ENCODE measurements at regions not wholly inside any gene's neighbourhood (a gene's known extent, or its start where the extent isn't known, plus 50 kb on each side); places are given as distances from the start of the nearest gene placed in this dataset.

DNA sequence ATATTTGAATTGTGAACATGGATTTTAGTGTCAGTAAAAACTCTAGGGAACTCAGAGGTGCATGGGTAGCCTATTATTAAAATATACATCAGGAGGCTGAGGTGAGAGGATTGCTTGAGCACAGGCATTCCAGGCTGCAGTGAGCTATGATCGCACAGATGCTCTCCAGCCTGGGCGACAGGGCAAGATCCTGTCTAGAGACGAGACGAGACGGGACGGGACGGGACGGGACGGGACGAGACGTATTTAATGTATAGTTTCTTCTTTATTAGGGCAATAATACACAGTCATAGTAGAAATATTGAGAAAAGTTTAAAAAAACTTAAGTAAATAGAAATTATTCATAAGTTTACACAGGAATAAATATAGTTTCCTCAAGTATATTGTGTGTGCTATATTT is 89.3 kb downstream of the DIPK2A start:
- 98% methylated on average over 11 of the region's 11 CpGs for WGBS
- no peak for DNase-seq (ENCODE audit: low spot score)
- no peaks in the 10 kb centered on the region for H3K27me3 ChIP-seq (ENCODE audit: control insufficient read depth in 4 of 4, insufficient read depth in 4 of 4, low read length in 3 of 4)

More for the DNA sequence above, 89.3 kb downstream of the DIPK2A start:
- Histone ChIP-seq H3K9me3 (ENCODE audit: control insufficient read depth in 4 of 4, low read length in 3 of 4) (no peaks in the 10 kb centered on the region), H3K27ac (ENCODE audit: low read depth in 1 of 2, low read length in 2 of 2) (no peak overlapping the region), H3K9ac (ENCODE audit: low read depth in 1 of 2, low read length in 2 of 2) (no peak overlapping the region), H3K4me1 (ENCODE audit: control insufficient read depth in 4 of 4, insufficient read depth in 4 of 4, low read length in 3 of 4) (peaks cover 0 to 3% (median 0%) of the 10 kb centered on the region in 4 donors), H3K4me3 (ENCODE audit: low read depth in 1 of 3, low read length in 3 of 3) (no peak overlapping the region), H3K36me3 (ENCODE audit: control insufficient read depth in 4 of 4, insufficient read depth in 3 of 4, low read depth in 1 of 4, low read length in 3 of 4) (no peaks in the 10 kb centered on the region)
- TF ChIP-seq, protein P1, sequence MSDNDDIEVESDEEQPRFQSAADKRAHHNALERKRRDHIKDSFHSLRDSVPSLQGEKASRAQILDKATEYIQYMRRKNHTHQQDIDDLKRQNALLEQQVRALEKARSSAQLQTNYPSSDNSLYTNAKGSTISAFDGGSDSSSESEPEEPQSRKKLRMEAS (IDR thresholded peaks at IDR 0.05): no peak
- TF ChIP-seq RXRA (IDR thresholded peaks at IDR 0.05) (no peak), HNF4A (conservative IDR thresholded peaks at IDR 0.05) (no peak), FOXA1 (IDR thresholded peaks at IDR 0.05) (no peak), YY1 (IDR thresholded peaks at IDR 0.05) (no peak), HNF4G (IDR thresholded peaks at IDR 0.05) (no peak), RAD21 (IDR thresholded peaks at IDR 0.05) (no peak), NR2F2 (IDR thresholded peaks at IDR 0.05) (no peak), TAF1 (conservative IDR thresholded peaks at IDR 0.05) (no peak), CTCF (IDR thresholded peaks at IDR 0.05; ENCODE audit: low read depth, low read length, missing input control) (no peak), EGR1 (IDR thresholded peaks at IDR 0.05; ENCODE audit: low read depth in 2 of 2) (no peak), JUND (IDR thresholded peaks at IDR 0.05) (no peak), GABPA (IDR thresholded peaks at IDR 0.05 in 1 of 2, conservative IDR thresholded peaks at IDR 0.05 in 1 of 2) (no peak)
- TF ChIP-seq, protein P2, sequence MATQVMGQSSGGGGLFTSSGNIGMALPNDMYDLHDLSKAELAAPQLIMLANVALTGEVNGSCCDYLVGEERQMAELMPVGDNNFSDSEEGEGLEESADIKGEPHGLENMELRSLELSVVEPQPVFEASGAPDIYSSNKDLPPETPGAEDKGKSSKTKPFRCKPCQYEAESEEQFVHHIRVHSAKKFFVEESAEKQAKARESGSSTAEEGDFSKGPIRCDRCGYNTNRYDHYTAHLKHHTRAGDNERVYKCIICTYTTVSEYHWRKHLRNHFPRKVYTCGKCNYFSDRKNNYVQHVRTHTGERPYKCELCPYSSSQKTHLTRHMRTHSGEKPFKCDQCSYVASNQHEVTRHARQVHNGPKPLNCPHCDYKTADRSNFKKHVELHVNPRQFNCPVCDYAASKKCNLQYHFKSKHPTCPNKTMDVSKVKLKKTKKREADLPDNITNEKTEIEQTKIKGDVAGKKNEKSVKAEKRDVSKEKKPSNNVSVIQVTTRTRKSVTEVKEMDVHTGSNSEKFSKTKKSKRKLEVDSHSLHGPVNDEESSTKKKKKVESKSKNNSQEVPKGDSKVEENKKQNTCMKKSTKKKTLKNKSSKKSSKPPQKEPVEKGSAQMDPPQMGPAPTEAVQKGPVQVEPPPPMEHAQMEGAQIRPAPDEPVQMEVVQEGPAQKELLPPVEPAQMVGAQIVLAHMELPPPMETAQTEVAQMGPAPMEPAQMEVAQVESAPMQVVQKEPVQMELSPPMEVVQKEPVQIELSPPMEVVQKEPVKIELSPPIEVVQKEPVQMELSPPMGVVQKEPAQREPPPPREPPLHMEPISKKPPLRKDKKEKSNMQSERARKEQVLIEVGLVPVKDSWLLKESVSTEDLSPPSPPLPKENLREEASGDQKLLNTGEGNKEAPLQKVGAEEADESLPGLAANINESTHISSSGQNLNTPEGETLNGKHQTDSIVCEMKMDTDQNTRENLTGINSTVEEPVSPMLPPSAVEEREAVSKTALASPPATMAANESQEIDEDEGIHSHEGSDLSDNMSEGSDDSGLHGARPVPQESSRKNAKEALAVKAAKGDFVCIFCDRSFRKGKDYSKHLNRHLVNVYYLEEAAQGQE (IDR thresholded peaks at IDR 0.05): no peak
- TF ChIP-seq, protein P3, sequence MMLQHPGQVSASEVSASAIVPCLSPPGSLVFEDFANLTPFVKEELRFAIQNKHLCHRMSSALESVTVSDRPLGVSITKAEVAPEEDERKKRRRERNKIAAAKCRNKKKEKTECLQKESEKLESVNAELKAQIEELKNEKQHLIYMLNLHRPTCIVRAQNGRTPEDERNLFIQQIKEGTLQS (IDR thresholded peaks at IDR 0.05): no peak
- TF ChIP-seq, protein P4, sequence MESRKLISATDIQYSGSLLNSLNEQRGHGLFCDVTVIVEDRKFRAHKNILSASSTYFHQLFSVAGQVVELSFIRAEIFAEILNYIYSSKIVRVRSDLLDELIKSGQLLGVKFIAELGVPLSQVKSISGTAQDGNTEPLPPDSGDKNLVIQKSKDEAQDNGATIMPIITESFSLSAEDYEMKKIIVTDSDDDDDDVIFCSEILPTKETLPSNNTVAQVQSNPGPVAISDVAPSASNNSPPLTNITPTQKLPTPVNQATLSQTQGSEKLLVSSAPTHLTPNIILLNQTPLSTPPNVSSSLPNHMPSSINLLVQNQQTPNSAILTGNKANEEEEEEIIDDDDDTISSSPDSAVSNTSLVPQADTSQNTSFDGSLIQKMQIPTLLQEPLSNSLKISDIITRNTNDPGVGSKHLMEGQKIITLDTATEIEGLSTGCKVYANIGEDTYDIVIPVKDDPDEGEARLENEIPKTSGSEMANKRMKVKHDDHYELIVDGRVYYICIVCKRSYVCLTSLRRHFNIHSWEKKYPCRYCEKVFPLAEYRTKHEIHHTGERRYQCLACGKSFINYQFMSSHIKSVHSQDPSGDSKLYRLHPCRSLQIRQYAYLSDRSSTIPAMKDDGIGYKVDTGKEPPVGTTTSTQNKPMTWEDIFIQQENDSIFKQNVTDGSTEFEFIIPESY (IDR thresholded peaks at IDR 0.05): no peak
